NOMO-1 (cell line): ENCODE measurements at regions not wholly inside any gene's neighbourhood (a gene's known extent, or its start where the extent isn't known, plus 50 kb on each side); places are given as distances from the start of the nearest gene placed in this dataset.

Experiments
- DNase-seq, 2 experiments: peaks; one replicate each; lab custom pipeline; 2025; ENCODE audit not compliant: unreplicated experiment in 2 of 2; lab: John Stamatoyannopoulos, UW

- DNase-seq, result no peak
Measured at GRCh38 chr6:56349194-56349593, 101.8 kb upstream of the COL21A1 start.

- no peak for DNase-seq
Measured at GRCh38 chr6:56348578-56348977, 101.2 kb upstream of the COL21A1 start.

- DNase-seq, result no peak
Measured at GRCh38 chr6:56347526-56347925, 100.1 kb upstream of the COL21A1 start.

GRCh38 chr6:56346958-56347357 is 99.6 kb upstream of the COL21A1 start:
- no peak for DNase-seq

- peak in 1 of 2 experiments; percentile 21 for DNase-seq
Measured at GRCh38 chr6:56345376-56345995, 98.1 kb upstream of the COL21A1 start.

GRCh38 chr6:56343295-56343694 is 95.9 kb upstream of the COL21A1 start:
- DNase-seq, result no peak

- no peak for DNase-seq
Measured at GRCh38 chr6:56339524-56339923, 92.1 kb upstream of the COL21A1 start.

GRCh38 chr6:56335726-56336125 is 88.3 kb upstream of the COL21A1 start:
- no peak for DNase-seq

- no peak for DNase-seq
Measured at GRCh38 chr6:56334937-56335336, 87.6 kb upstream of the COL21A1 start.

GRCh38 chr6:56329271-56330050 is 82.1 kb upstream of the COL21A1 start:
- DNase-seq, result no peak

- no peak for DNase-seq
Measured at GRCh38 chr6:56328728-56329090, 81.3 kb upstream of the COL21A1 start.

GRCh38 chr6:56327946-56328727 is 80.8 kb upstream of the COL21A1 start:
- DNase-seq, result no peak

GRCh38 chr6:56324396-56324795 is 77.0 kb upstream of the COL21A1 start:
- DNase-seq, result no peak

- no peak for DNase-seq
Measured at GRCh38 chr6:56318851-56319250, 71.5 kb upstream of the COL21A1 start.

- peak in 1 of 2 experiments; percentile 12 for DNase-seq
Measured at GRCh38 chr6:56314683-56315523, 67.5 kb upstream of the COL21A1 start.

- DNase-seq, result no peak
Measured at GRCh38 chr6:56311533-56312448, 64.4 kb upstream of the COL21A1 start.

GRCh38 chr6:56311061-56311460 is 63.7 kb upstream of the COL21A1 start:
- no peak for DNase-seq

- no peak for DNase-seq
Measured at GRCh38 chr6:56310241-56310640, 62.9 kb upstream of the COL21A1 start.

GRCh38 chr6:56299916-56300315 is 52.5 kb upstream of the COL21A1 start:
- DNase-seq, result no peak
